GM18907 (cell line): ENCODE measurements at regions not wholly inside any gene's neighbourhood (a gene's known extent, or its start where the extent isn't known, plus 50 kb on each side); places are given as distances from the start of the nearest gene placed in this dataset.

Source experiments
- ATAC-seq: cut with Tn5 transposase; IDR thresholded peaks from one replicate; pipeline ENCODE4 v1.9.1; 2021; ENCODE audit warnings: mild to moderate bottlenecking, moderate library complexity; ENCODE audit not compliant: unreplicated experiment

GRCh38 chrX:76228499-76228898 is 55.6 kb downstream of the PBDC1 start:
- ATAC-seq: no peak

DNA sequence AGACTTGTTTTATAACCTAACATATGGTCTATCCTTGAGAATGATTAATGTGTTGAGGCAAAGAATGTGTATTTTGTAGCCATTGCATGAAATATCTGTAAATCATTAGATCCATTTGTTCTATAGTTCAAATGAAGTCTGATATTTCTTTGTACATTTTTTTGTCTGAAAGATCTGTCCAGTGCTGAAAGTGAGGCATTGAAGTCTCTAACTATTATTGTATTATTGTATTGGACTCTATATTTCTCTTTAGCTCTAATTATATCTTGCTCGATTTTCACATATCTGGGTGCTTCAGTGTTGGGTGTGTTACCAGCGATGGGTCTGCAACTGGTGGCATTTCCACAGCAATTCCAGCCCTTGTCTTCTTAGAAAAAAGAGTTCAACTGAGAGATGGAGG is 76.0 kb downstream of the PBDC1 start:
- ATAC-seq: no peak

- ATAC-seq: peak; percentile 96
Measured at GRCh38 chrX:76253432-76253831, 80.6 kb downstream of the PBDC1 start.

GRCh38 chrX:76279007-76279406 is 106.1 kb downstream of the PBDC1 start:
- peak; percentile 82 for ATAC-seq
